ENCODE measurements at regions not wholly inside any gene's neighbourhood (a gene's known extent, or its start where the extent isn't known, plus 50 kb on each side); places are given as distances from the start of the nearest gene placed in this dataset.
"Not testable (repeated sequence)": the region's sequence is repeated elsewhere in the genome, so short reads cannot be mapped to it uniquely, and the experiment has no call there.

GRCh38 chr16:51851111-51851510 is 695.8 kb downstream of the TOX3 start:
- DNase-seq (ENCODE audit: low spot score) = no peak

DNA sequence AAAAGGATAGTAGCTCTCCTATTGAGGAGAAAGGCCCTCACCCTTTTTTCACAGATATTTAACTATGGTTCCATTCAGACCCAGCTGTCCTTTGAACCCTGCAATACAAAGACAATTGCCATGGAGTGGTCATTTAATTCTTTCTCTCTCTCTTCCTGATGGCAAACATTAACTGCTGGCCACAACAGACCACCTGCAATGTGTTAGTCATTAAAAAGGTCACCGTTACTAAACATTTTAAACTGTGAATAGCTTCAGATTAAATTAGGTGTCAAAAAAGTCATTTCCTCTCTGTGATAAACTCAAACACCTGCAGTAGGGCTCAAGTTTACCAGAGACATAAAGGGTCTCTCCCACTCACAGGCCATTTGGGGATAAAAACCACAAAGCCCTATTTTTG is 697.2 kb downstream of the TOX3 start:
- DNase-seq (ENCODE audit: low spot score) = no peak

GRCh38 chr16:51845586-51846305 is 694.7 kb upstream of the SALL1 start:
- DNase-seq (ENCODE audit: low spot score) = no peak

DNA sequence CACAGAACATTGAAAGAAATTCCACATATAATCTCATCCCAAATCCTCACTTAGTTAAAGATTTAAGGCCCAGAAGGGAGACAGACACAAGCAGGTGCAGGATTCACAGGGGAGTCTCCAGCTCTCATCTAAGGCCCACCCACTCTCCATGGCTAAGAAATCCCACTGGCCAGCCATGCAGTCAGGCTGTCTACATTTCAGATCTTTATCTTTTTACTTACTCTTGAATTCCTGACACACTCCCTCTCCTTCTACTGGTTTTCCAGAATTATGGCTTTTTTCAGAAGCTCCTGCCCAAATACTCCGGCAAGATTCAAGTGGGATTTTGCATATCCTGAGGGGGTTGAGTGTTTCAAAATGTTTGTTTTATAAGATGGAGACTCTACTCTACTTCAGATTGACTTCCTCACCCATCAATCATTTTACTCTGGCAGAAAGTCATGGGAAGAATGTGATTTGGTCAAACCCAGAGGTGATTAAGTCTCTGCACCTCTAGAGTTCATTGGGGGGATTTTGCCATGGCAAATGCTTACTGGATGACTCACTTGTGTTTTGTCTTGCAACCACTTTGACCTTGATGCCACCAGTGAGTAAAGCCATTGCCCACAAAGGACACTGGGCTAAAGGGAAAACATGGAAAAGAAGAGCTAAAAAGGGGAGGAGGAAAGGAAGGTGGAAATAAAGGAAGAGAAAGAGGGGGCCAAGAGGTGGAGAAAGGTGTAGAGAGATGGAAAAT is 688.8 kb upstream of the SALL1 start:
- no peak for DNase-seq (ENCODE audit: low spot score)

DNA sequence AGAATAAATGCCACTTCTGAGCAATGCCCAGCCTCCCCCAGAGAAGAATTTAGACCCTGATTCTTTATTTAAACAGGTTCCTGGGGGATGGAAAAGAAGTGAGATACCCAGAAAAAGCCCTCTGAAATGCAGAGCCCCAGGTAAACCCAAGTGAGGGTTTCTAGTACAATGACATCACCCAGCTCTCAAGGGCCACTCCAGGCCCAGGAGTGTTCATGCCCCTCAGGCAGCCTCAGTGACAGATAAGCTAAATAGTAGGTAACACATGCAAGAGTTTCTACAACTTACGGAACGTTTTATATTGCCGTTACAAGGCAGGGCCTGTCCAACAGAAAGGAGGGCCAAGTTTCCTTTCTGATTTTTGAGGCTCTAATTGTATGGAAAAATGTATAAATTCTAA is 683.7 kb upstream of the SALL1 start:
- no peak for DNase-seq (ENCODE audit: low spot score)

DNA sequence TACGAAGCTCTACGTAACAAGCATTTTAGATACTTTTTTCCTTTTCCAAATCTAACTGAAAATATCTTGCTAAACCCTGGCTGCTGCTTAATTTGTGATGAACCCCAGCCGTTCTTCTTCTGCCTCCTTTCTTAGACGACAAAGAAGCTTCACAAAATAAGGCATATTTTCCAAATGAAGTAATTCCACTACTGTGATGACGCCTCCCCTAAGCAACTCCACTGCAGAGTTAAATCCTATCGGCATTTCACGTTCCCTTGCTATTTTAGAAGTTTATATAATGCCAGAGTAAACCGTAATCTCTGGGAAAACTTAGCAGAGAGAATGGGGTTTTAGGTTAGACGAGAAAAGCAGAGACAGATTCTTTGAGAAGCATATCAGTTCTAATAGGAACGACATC is 683.1 kb upstream of the SALL1 start:
- no peak for DNase-seq (ENCODE audit: low spot score)

DNA sequence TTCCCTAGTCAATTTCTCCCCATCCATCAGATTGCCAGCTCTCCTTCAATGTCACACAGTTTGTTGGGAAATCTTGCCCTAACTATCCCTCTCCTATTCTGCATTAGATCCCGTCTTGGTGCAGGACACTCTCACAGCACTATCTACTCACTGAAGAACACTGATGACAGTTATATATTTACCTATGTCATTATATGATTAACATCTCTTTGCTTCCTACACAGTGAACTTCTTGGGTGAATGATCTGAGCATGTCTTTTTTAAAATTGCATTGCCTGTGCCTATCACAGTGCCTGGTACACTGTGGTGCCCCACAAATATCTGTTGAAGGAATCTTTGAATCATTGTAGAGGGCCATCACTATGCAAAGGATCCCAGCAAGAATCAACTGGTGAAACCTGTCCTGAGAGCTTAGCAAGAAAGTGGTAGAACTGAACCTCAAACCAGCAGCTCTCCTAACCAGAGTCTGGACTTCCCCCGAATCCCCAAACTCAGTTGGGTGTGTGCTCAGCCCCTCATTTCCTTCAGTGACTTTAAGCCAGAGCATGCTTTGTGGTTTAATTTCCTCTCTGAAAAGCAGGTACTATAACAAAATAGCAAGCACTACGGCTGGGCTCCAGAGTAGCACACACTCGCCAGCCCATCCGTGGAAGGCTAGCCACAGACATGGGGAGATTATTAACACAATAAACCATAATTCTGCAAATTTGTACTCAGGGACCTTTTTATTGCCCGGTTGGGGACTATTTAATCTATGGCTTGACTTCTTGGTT is 680.7 kb upstream of the SALL1 start:
- no peak for DNase-seq (ENCODE audit: low spot score)

GRCh38 chr16:51831034-51831433 is 680.0 kb upstream of the SALL1 start:
- DNase-seq (ENCODE audit: low spot score) = not testable (repeated sequence)

DNA sequence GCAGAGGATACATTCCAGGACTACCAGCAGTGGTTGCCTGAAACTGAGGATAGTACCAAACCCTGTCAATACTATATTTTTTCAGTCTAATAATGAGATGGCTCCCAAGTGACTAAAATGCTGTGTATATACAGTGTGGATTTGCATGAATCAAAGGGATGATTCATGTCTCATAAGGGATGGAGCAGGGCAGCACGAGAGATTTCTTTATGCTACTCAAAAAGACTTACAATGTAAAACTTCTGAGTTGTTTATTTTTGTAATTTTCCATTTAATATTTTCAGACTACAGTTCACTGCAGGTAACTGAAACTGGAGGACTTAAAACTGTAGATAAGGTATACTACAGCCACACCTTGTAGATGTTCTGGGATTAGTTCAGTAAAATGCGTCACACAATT is 674.7 kb upstream of the SALL1 start:
- DNase-seq (ENCODE audit: low spot score) = no peak

DNA sequence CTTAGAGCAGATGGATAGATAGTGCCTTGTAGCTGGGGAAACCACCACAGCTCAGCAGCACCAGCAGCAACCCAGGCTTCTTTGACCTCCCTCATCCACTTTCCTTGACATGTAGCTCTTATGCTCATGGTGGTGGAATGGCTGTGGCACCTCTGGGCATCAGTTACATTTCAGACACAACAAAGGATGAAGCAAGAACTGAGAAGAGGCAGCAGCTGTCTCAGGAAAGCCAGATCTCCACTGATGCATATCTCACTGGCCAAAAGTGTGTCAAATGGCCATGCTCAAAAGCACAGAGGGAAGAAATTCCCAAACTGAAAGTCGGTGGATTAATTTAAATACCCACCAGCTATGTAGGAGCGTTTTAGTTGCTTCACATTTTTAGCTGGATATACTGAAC is 671.4 kb upstream of the SALL1 start:
- DNase-seq (ENCODE audit: low spot score) = no peak

GRCh38 chr16:51821527-51821926 is 670.5 kb upstream of the SALL1 start:
- DNase-seq (ENCODE audit: low spot score) = no peak

DNA sequence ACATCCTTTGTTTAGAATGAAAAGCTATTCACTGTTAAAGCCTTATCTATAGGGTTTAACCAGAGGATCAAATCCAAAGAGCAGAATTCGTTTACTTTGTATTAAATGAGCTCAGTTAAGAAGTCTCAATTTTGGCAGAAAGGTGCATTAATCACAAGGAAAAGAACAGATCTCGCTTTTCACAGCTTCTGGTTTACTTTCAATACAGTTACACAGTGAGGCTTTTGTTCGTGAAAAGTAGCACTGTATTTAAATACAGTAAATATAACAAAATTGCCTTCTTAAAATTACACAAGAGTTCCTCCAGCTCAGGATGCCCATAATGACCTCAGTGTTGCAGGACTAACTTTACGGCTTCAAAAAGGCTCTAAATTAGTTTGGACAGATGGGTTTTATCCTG is 669.1 kb upstream of the SALL1 start:
- no peak for DNase-seq (ENCODE audit: low spot score)

GRCh38 chr16:51818342-51818944 is 667.4 kb upstream of the SALL1 start:
- peak; percentile 62 for DNase-seq (ENCODE audit: low spot score)

DNA sequence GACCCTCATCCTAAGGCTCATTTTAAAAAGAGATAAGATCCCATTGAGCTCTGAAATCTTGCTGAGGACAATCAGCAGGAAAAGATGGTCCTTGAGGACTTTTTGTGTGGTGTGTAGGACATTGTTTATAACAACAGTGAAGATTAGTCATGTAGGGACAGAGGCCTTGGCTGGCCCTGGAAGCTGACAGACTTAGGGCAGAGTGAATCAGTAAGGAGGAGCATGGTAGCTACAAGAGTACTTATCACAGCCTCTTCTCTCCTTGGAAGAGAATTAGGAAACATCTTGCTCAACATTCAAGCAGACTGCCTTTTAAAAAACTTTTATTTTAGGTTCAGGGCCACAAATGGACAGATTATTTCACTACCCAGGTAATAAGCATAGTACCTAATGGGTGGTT is 665.9 kb upstream of the SALL1 start:
- DNase-seq (ENCODE audit: low spot score) = no peak

DNA sequence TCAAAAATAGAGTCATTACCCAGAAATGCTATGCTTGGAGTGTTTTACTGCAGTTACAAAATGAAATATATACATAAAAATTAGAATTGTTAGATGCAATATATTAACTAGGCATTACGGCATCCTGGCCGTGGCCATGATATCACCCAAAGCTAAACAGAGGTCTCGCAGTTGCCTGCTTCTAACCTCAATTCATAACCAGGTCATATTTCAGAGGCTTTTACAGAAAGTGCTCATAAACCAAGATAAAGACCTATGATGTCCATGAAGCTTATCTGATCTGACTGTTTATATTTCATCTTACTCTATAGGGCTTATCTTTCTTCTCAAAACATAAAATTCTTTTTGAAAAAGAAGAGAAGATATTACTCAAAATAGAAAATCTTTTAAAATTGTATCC is 664.5 kb upstream of the SALL1 start:
- no peak for DNase-seq (ENCODE audit: low spot score)

- no peak for DNase-seq (ENCODE audit: low spot score)
These were observed 663.5 kb upstream of the SALL1 start for GRCh38 chr16:51814617-51815016.

DNA sequence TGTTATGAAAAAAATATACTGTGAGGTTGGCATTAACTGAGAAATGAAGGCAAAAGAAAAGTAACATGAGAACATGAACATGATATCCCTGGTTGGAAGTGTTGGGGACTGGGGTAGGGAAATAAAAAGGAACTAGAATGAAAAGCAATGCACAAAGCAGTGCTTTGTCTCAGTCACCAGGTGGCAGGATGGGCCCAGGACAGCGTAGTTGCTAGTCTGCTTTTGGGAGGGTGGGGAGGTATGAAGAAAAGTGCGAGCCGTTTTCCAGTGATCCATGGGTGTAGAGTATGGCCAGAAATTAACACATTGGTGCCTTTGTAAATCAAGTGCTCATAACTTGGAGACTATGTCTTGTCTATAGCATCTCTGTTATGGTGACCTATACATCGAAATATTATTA is 662.5 kb upstream of the SALL1 start:
- DNase-seq (ENCODE audit: low spot score) = peak; percentile 46

DNA sequence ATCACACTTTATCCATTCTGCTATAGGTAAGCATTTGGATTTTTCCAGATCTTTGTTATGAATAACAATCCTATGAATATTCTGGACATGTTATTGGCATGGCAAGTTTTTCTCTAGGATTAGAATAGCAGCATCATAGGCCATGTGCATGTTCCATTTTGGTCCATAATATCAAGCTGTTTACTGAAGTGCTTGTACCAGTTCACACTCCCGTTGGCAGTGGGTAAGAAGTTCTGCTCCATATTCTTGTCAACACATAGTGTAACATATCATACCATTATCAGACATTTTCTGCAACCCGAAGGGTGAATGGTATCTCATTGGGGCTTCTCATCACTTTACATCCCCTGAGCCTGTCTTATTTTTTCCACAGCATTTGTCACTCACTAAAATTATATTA is 661.9 kb upstream of the SALL1 start:
- no peak for DNase-seq (ENCODE audit: low spot score)

GRCh38 chr16:51807551-51807950 is 656.5 kb upstream of the SALL1 start:
- no peak for DNase-seq (ENCODE audit: low spot score)

DNA sequence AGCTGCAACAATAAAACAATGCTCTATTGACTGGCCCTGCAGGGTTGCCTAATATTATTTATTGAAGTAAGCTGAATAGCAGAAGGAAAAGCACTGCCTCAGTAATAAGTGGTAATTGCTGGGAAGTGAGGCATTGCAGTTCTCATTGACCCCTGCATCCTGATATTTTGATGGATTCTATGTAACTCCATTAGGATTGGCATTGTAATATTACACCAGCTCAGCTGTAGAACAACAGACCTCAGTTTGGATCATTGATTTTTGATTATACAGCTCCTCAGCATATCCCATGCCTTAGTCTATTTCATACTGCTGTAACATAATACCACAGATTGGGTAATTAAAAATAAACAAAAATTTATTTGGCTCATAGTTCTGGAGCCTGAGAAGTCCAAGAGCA is 650.6 kb upstream of the SALL1 start:
- DNase-seq (ENCODE audit: low spot score) = no peak

DNA sequence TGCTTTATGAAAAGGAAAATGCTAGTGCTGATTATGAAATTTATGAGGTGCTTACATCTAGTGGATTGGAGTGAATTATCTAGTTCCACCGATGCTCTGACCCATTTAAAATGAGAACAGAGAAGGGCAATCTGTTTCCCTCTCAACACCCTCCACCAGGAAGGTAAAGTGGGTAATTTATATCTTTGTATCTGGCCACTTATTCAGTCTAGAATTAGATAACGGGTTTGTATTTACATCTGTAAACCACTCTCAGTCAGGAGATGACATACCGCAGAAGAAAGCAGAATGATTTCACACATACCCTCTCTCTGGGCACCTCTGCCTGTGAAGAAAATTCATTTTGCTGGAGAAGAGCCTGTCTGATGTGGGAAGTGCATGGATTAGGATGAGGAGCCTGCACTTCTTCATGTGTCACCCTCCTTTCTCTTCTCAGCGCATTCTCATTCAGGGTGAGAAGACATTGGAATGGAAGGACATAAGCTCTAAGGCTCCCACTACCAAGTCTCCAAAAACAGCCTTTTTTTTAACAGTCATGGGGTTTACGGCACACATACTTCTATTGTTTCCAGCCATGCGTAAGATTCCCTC is 646.7 kb upstream of the SALL1 start:
- DNase-seq (ENCODE audit: low spot score) = no peak

GRCh38 chr16:51779240-51779639 is 628.2 kb upstream of the SALL1 start:
- DNase-seq (ENCODE audit: low spot score) = no peak

Measured in ecto neural progenitor cell (in vitro differentiated cells).